Lung microvascular endothelial cell (primary cell): ENCODE measurements at regions not wholly inside any gene's neighbourhood (a gene's known extent, or its start where the extent isn't known, plus 50 kb on each side); places are given as distances from the start of the nearest gene placed in this dataset.
"Not testable (repeated sequence)": the region's sequence is repeated elsewhere in the genome, so short reads cannot be mapped to it uniquely, and the experiment has no call there.

Experiments used
- DNase-seq, 2 donors: peaks; one replicate each; pipeline versions ENCODE4 v3.0.0 to v3.0.0-alpha.2; 2010; ENCODE audit warnings: low read depth in 2 of 2

DNA sequence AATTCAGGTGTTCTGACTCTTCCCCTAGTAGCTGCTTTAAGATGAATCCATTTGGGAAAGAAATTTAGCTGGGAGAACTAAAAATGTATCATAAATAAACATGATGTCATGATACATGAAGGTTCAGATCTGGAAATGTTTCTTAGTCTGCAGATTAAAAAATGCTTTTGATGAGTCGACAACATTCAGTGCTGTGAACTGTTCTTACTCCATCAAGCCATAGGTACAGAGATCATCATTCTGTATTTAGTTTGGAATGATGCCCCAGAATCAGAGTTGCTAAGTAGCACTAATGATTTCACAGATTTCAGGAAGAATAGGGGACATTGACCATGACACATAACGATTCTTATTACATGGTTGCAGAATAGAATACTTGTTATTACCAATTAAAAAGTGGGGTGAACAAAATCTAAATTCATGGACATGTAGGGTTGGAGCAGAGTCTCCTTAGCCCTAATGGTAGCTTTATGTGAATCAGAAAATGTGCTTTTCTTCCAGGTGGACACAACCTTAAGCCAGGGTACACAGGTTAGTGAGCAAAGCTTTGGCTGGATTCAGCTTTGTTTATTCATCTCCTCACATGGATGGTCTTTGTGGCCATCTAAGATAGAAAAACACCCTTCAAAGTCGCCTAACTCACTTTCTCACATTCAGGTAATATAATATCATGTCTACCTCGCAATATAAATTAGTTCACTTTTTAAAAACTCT is 205.4 kb upstream of the SEL1L start:
- DNase-seq = no peak

DNA sequence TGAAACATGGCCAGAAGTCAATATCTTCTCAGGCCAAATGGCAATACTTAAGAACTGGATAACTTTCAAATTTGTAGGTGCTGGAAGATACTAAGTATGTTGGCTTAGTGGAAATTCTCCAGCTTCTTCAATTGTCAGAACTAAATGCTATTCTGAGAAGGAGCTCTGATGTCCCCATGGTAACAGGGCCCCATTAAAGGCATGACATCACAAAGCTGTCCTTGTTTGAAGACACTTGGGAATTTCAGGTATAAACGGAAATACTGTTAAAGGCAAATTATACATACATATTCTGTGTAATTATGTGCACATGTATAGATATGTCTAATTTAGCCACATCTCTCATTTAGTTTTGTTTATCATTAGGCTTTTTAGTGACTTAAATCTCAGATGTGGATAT is 210.0 kb upstream of the SEL1L start:
- no peak for DNase-seq

DNA sequence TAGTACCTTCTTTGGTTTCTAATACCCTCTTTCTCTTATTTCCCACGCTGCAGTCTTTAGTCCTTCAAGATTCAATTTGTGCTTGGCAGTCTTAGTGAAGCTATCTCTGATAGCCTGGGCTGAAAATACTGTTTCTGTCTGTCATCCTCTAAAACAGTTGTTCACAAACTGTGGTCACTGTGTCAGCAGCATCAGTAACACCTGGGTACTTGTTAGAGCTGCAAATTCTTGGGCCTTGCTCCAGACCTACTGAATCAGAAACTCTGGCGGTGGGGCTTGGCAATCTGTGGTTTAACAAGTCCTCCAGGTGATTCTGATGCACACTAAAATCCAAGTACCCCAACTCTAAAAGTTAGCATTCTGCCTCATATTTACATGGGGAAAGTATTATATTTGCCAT is 217.5 kb upstream of the SEL1L start:
- no peak for DNase-seq

GRCh38 chr14:81759541-81759940 is 225.9 kb upstream of the SEL1L start:
- no peak for DNase-seq

DNA sequence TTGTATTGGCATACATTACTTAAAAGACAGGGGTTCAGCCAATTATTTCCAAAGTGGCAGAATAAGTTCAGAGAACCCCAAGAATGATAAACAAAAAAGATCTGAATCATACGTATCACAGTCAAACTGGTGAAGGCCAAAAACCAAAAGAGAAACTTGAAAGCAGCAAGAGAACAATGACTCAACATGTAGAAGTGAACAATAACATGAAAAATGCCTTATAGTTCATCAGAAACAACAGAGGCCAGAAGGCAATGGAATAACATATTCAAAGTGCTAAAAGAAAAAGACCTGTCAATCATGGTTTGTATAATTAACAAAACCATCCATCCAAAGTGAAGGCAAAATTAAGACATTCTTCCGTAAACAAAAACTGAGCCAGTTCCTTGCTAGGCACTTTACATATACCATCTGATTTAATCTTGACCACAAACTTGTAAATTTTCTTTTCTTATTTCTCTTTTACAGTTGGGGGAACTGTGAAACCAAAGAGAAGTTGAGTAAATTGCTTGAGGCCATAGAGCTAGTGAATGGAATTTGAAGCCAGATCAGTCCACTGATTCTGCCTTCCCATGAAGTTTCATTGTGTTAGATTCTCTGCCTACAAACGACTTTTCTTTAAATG is 232.1 kb upstream of the SEL1L start:
- DNase-seq = no peak

GRCh38 chr14:81766321-81766915 is 232.8 kb upstream of the SEL1L start:
- no peak for DNase-seq

DNA sequence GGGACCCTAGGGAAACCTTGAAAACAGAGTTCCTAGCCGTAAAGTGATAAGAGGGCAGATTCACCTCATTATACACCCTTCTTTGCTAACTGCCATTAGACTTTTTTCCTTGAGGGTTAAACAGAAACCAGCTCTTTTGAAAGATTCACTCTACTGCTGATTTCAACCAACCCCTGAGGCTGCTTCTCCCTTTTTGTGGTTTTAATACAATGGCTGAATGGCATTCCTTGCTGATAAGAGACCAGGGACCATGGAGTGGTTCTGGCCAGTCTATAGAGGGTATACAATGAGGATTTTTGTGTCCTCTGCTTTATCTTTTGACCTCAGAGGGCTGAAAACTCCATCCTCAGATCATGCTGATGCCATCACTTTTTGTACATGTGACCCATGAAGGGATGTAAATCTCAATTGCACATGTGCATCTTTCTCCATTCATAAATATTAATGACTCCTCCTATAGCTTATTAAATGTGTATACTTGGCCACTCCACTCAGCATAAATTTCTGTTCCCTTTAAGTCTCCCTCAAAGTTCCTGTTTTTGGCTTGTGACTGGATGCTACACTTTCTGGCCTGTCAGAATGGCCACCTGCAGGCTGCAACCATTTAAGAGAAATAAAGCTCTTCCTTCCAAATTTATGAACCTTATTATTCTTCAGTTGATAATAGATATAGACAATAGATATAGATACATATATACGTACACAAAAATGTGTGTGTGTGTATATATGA is 233.8 kb upstream of the SEL1L start:
- DNase-seq = no peak

DNA sequence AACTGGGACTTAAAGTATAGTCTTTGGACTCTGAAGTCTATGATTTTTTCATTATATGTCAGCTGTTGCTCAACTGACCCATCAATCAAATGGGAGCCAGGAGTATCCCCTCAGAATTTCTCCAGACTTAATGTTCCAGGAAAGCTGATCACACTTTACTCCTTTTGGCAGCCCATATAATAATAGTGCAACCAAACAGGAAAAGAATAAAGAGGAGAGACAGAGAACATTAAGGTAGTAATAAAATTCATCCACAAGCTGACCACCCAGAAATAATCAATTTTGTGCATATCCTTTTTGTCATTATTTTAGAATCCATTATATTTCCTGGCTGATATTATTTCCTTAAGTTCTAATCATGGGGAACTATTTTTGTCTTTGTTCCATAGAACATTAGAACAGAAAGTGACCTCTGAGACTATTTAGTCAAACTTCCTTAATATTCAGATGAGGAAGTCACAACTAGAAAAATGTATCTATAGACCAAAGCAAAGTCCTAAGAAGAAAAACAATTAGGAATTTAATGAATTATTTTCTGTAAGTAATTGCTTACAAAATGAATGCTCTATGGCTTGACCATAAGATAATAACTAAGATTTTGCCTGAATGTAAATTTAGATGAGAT is 238.1 kb upstream of the SEL1L start:
- DNase-seq = no peak

DNA sequence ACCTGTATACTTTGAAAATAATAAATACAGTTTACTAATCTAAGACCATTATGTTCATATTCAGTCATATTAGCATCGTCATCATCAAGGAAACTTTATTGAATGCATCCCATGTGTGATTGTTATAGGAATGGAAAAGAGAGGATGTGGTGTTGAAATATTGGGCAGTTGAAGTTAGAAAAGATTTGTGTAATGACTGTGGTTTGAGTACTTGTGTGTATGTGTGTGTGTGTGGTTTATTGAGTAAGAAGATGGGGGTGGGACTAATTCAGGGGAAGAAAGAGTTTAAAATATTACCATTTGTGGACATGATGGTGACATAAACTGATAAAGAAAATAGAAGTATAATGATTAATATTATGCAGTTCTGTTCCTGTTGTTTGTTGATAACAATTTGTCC is 238.7 kb upstream of the SEL1L start:
- no peak for DNase-seq

DNA sequence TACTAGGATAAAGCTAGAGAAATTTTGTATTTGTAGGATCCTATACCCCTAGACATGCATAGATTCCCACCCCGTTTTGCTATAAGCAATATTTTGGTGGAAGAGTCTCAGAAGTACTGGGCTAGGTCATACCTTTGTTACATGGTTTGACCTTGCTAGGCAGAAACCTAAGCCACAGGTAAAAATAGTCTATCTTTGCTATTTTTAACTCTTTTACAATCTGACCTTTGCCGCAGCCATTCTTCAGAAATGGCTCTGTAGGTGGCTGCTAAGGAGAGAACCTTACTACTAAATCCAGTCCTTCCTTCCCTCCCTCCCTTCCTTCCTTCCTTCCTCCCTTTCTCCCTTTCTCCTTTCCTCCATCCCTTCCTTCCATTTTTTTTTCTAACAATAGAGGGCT is 242.9 kb upstream of the SEL1L start:
- DNase-seq = no peak

DNA sequence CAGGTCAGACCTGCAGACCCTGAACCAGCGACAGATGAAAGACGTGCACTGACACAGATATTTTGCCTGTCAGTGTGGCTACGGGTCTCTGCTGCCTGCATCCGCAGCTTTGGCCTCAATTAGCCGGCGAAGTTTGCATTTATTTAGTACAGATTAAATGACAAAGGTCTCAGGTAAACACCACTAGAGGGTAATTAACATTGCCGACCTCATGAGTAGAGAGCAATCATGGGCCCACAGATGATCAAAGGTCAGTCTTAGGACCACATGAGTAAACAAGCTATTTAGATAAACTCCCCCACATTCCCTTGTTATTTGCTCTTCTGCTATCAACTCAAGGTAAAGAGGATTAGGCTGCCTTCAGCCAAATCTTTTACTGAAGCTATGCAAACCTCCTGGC is 248.1 kb upstream of the SEL1L start:
- not testable (repeated sequence) for DNase-seq

DNA sequence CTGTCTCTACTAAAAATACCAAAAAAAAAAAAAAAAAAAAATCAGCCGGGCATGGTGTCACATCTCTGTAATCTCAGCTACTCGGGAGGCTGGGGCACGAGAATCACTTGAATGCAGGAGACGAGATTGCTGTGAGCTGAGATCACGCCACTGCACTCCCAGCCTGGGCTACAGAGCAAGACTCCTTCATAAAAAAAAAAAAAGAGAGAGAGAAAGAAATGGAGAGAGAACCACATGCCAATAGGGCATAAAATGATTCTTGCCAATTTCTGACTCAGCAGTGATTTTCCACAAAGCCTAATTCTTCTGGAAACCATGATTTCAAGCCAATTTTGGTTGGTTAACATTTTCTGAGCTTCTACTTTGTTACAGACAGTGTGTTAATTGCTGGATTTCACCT is 250.4 kb upstream of the SEL1L start:
- no peak for DNase-seq

GRCh38 chr14:81797315-81797714 is 263.7 kb upstream of the SEL1L start:
- DNase-seq = no peak

DNA sequence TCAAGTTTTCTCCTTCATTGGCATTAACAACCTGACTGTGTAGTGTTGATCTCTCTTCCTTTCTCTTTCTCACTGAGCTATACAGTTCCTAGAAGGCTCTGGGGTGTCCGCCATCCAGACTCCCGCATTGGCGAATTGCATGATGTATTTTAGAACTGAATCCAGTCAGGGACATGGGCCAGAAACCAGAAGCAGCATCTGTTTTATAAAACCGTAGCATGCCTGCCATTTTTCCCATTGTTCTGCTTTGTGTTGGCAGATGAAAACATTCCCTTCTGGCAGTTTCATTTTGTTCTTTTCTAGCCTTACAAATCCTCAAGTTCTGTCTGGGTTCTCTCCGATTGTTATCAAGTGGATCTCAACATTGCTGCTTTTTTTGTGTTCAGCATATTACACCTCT is 268.3 kb upstream of the SEL1L start:
- no peak for DNase-seq

DNA sequence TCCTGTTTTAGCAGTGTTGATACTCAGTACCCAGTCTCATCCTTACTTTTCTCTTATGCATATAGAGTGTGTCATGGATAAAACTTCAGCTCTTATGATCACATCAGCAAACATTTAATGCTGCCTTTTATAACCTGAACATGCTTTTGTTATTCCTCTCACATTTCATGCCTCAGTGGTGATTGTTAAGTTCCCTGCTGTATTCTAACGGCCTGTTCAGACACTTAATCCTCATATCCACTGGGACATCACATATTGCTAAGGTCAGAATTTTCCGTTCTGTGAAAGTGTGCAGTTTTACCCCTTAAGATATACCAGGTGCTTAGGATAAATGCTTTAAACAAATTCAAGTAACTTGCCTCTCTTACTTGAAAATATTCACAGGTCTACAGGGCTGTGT is 268.7 kb upstream of the SEL1L start:
- DNase-seq = no peak

DNA sequence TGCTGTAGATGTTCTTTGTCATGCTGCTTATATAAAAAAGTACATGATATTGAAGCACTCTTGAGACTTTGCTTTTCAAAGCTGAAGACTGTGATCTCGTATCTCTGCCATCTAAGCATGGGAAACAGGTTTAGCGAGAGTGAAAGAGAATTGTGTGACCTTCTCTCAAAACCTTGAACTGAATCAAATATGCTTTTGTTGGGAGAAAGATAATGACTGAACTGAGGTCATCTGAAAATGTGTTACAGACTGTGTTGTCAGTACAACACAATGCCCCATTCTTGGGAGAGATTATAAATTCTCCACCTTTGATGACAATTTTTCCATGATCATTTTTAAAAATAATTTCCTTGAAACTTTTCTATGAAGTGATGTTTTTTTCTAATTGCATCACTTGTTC is 272.1 kb upstream of the SEL1L start:
- DNase-seq = no peak

DNA sequence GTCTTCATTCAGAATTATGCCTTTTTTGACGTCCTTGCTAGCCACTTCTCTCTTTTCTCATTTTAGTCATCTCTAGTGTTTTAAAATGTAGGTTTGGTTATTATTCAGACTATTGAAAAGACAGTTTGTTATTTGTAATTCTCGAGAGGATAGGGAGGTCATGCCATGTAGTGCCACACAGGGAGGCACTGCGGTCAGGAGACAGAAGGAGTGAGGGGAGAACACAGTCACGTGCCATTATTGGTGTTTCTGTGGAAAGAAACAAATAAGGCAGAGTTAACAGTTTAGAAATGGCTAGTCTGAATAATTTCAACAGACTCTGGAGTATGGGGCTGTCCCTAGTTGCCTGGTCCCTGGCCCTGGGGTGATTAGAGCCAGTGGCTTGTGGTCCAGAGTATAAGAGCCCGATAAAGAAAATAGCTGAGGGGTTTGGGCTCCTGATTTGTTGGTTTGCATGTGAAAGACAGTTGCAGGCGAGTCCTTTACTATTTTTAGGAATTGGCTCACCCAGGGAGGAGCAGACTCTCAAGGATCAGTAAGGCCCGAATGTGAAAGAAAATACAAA is 278.1 kb upstream of the SEL1L start:
- no peak for DNase-seq

GRCh38 chr14:81818271-81818670 is 284.6 kb upstream of the SEL1L start:
- no peak for DNase-seq

- no peak for DNase-seq
These were observed 285.7 kb upstream of the SEL1L start for GRCh38 chr14:81819344-81819743.

- no peak for DNase-seq
These were observed 286.3 kb upstream of the SEL1L start for GRCh38 chr14:81819910-81820309.

DNA sequence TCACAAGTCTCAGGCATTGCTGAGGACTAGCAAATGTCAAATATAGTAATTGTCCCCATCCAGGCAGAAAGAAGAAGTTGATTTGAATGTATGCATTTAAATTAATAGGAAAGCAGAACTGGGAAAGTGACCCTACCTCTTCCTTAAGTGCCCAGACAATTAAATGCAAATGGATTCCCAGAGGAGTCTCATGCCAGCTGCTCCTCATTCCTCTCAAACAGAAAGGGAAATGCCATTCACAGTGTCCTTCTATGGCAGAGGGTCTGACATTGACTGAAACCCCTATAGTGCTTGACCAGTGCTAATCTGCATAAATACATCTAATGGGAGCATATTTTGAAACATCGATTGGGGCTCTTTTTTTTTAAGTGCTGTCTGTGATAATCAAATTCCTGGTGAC is 292.4 kb upstream of the SEL1L start:
- no peak for DNase-seq

GRCh38 chr14:81829447-81829846 is 295.8 kb upstream of the SEL1L start:
- no peak for DNase-seq
